ENCODE measurements at regions not wholly inside any gene's neighbourhood (a gene's known extent, or its start where the extent isn't known, plus 50 kb on each side); places are given as distances from the start of the nearest gene placed in this dataset.

GRCh38 chr1:238233966-238234365, 343.2 kb upstream of the ZP4 start:
- Histone ChIP-seq H3K9ac (ENCODE audit: low read depth in 1 of 2, low read length in 2 of 2) (no peak overlapping the region), H3K27ac (ENCODE audit: low read depth, low read length) (no peak overlapping the region), H3K36me3 (ENCODE audit: control insufficient read depth in 1 of 2, insufficient read depth in 2 of 2, low read length in 2 of 2) (no peaks in the 10 kb centered on the region), H3K27me3 (ENCODE audit: control insufficient read depth in 1 of 2, insufficient read depth in 2 of 2, low read length in 2 of 2) (no peaks in the 10 kb centered on the region), H3K4me1 (ENCODE audit: control insufficient read depth in 1 of 2, insufficient read depth in 2 of 2, low read length in 2 of 2) (no peaks in the 10 kb centered on the region), H3K4me3 (ENCODE audit: low read depth in 1 of 2, low read length in 2 of 2) (no peak overlapping the region), H3K9me3 (ENCODE audit: control insufficient read depth in 1 of 2, low read length in 2 of 2) (no peaks in the 10 kb centered on the region)

DNA sequence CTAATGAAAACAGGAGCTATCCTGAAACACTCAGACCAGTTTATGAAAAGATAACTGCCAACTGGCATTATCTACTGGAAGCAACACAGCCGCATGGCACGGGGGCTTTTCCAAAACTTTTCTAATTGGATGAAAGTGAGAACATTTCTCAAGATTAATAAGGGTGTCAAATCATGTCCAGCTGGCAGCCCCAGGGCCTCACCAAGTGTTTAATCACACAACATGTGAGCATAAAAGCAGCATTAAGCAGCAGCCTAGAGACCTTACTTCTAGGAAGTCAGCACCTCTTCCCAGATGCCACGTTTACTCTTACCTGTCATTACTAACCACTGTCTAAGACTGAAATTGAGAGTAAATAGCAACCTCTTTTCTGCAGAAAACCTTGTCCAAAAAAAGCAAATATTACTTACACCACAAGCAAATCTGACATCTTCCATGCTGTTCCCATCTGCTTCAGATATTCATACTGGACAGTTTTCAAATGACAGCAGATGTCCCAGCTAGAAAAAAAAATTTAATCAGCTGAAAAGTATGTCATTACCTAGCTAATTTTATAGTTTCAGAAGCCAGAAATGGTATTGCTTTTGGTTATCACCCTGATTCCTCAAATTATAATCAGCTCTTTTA, 341.5 kb upstream of the ZP4 start:
- Histone ChIP-seq H3K36me3 (ENCODE audit: control insufficient read depth in 1 of 2, insufficient read depth in 2 of 2, low read length in 2 of 2) (no peaks in the 10 kb centered on the region), H3K9ac (ENCODE audit: low read depth in 1 of 2, low read length in 2 of 2) (no peak overlapping the region), H3K4me1 (ENCODE audit: control insufficient read depth in 1 of 2, insufficient read depth in 2 of 2, low read length in 2 of 2) (no peaks in the 10 kb centered on the region), H3K27me3 (ENCODE audit: control insufficient read depth in 1 of 2, insufficient read depth in 2 of 2, low read length in 2 of 2) (no peaks in the 10 kb centered on the region), H3K27ac (ENCODE audit: low read depth, low read length) (no peak overlapping the region), H3K9me3 (ENCODE audit: control insufficient read depth in 1 of 2, low read length in 2 of 2) (no peaks in the 10 kb centered on the region), H3K4me3 (ENCODE audit: low read depth in 1 of 2, low read length in 2 of 2) (no peak overlapping the region)

DNA sequence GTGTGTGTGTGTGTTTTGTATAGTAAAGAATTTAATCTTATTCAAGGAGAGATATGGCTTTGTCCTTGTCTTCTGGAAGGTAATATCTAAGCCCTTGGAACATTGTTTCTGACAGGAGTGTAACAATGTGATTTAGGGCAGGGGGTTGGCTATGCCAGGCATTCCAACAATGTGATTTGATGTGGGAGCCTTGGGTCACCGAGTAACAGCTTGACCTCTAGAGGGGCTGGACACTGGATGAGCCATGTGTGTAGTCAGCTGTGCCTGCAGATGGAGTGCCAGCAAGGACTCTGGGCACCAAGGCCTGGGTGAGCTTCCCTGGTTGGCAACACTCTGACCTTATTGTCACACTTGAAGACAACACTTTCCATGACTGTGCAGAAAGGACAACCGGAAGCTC, 336.1 kb upstream of the ZP4 start:
- H3K27me3 ChIP-seq (ENCODE audit: control insufficient read depth in 1 of 2, insufficient read depth in 2 of 2, low read length in 2 of 2), result no peaks in the 10 kb centered on the region
- no peaks in the 10 kb centered on the region for H3K4me1 ChIP-seq (ENCODE audit: control insufficient read depth in 1 of 2, insufficient read depth in 2 of 2, low read length in 2 of 2)
- H3K9ac ChIP-seq (ENCODE audit: low read depth in 1 of 2, low read length in 2 of 2), result no peak overlapping the region
- no peaks in the 10 kb centered on the region for H3K36me3 ChIP-seq (ENCODE audit: control insufficient read depth in 1 of 2, insufficient read depth in 2 of 2, low read length in 2 of 2)
- H3K9me3 ChIP-seq (ENCODE audit: control insufficient read depth in 1 of 2, low read length in 2 of 2), result no peaks in the 10 kb centered on the region
- no peak overlapping the region for H3K4me3 ChIP-seq (ENCODE audit: low read depth in 1 of 2, low read length in 2 of 2)
- no peak overlapping the region for H3K27ac ChIP-seq (ENCODE audit: low read depth, low read length)

DNA sequence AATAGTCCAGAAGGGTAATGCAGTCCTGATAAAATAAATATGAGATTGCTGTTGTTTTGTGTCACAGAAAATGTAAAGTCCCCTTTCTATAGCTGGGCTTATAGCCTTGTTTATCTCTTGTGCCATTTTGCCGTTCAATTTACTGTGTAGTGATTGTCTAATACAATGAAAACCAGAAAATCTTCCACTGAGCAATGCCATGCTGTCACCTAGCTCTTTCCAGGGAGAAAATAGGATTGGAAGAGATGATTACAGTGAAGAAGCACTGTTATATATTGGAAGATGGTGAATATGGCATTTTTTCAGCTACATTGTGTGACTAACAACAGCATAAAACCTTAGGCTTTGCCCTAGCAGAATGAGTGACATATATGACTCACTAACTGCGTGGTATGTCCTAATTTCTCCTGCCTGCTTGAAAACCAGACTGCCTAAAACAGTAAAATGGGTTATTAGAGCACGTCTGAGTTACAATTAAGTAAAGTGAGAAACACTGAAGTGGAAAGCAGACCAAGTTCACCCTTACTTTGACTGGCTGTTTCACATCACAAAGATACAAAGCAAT, 332.4 kb upstream of the ZP4 start:
- no peak overlapping the region for H3K27ac ChIP-seq (ENCODE audit: low read depth, low read length)
- H3K36me3 ChIP-seq (ENCODE audit: control insufficient read depth in 1 of 2, insufficient read depth in 2 of 2, low read length in 2 of 2), result no peaks in the 10 kb centered on the region
- H3K27me3 ChIP-seq (ENCODE audit: control insufficient read depth in 1 of 2, insufficient read depth in 2 of 2, low read length in 2 of 2), result no peaks in the 10 kb centered on the region
- no peaks in the 10 kb centered on the region for H3K9me3 ChIP-seq (ENCODE audit: control insufficient read depth in 1 of 2, low read length in 2 of 2)
- H3K4me3 ChIP-seq (ENCODE audit: low read depth in 1 of 2, low read length in 2 of 2), result no peak overlapping the region
- no peak overlapping the region for H3K9ac ChIP-seq (ENCODE audit: low read depth in 1 of 2, low read length in 2 of 2)
- H3K4me1 ChIP-seq (ENCODE audit: control insufficient read depth in 1 of 2, insufficient read depth in 2 of 2, low read length in 2 of 2), result no peaks in the 10 kb centered on the region

GRCh38 chr1:238221738-238222137, 331.0 kb upstream of the ZP4 start:
- no peaks in the 10 kb centered on the region for H3K36me3 ChIP-seq (ENCODE audit: control insufficient read depth in 1 of 2, insufficient read depth in 2 of 2, low read length in 2 of 2)
- no peaks in the 10 kb centered on the region for H3K27me3 ChIP-seq (ENCODE audit: control insufficient read depth in 1 of 2, insufficient read depth in 2 of 2, low read length in 2 of 2)
- no peaks in the 10 kb centered on the region for H3K9me3 ChIP-seq (ENCODE audit: control insufficient read depth in 1 of 2, low read length in 2 of 2)
- no peak overlapping the region for H3K4me3 ChIP-seq (ENCODE audit: low read depth in 1 of 2, low read length in 2 of 2)
- H3K27ac ChIP-seq (ENCODE audit: low read depth, low read length), result no peak overlapping the region
- H3K4me1 ChIP-seq (ENCODE audit: control insufficient read depth in 1 of 2, insufficient read depth in 2 of 2, low read length in 2 of 2), result no peaks in the 10 kb centered on the region
- no peak overlapping the region for H3K9ac ChIP-seq (ENCODE audit: low read depth in 1 of 2, low read length in 2 of 2)

- H3K36me3 ChIP-seq (ENCODE audit: control insufficient read depth in 1 of 2, insufficient read depth in 2 of 2, low read length in 2 of 2), result no peaks in the 10 kb centered on the region
- no peak overlapping the region for H3K9ac ChIP-seq (ENCODE audit: low read depth in 1 of 2, low read length in 2 of 2)
- H3K27ac ChIP-seq (ENCODE audit: low read depth, low read length), result no peak overlapping the region
- H3K4me1 ChIP-seq (ENCODE audit: control insufficient read depth in 1 of 2, insufficient read depth in 2 of 2, low read length in 2 of 2), result no peaks in the 10 kb centered on the region
- H3K4me3 ChIP-seq (ENCODE audit: low read depth in 1 of 2, low read length in 2 of 2), result no peak overlapping the region
- no peaks in the 10 kb centered on the region for H3K27me3 ChIP-seq (ENCODE audit: control insufficient read depth in 1 of 2, insufficient read depth in 2 of 2, low read length in 2 of 2)
- no peaks in the 10 kb centered on the region for H3K9me3 ChIP-seq (ENCODE audit: control insufficient read depth in 1 of 2, low read length in 2 of 2)
Observed at GRCh38 chr1:238214449-238214848, 323.7 kb upstream of the ZP4 start.

DNA sequence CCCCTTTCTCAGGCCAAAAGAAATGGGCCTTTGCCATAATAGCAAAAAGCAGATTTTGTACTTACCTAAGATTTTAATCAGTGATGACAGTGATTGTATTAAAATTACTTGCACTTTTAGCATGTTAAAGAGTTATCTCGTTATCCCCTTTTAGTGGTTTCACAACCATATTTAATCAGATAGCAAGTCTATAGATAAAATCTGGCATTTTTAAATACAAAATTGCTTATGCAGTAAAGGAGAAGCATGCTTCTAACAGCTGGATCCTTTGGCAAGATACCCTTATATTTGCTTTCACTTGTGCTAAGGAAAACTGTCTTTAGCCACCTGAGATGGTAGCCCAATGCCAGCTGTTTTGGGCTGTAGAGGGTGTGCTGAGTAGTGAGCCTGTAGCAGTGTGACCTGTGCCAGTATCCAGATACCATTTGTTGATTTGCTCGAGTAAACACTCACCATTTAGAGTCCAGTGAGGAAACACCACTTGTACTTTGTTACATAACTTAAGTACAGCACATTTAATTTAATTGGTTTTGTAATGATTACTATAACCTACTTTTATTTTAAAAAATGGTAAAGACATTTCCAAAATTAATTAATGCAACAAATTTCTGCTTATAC, 314.4 kb upstream of the ZP4 start:
- no peak overlapping the region for H3K9ac ChIP-seq (ENCODE audit: low read depth in 1 of 2, low read length in 2 of 2)
- no peak overlapping the region for H3K4me3 ChIP-seq (ENCODE audit: low read depth in 1 of 2, low read length in 2 of 2)
- no peaks in the 10 kb centered on the region for H3K36me3 ChIP-seq (ENCODE audit: control insufficient read depth in 1 of 2, insufficient read depth in 2 of 2, low read length in 2 of 2)
- no peaks in the 10 kb centered on the region for H3K27me3 ChIP-seq (ENCODE audit: control insufficient read depth in 1 of 2, insufficient read depth in 2 of 2, low read length in 2 of 2)
- no peak overlapping the region for H3K27ac ChIP-seq (ENCODE audit: low read depth, low read length)
- H3K9me3 ChIP-seq (ENCODE audit: control insufficient read depth in 1 of 2, low read length in 2 of 2), result no peaks in the 10 kb centered on the region
- no peaks in the 10 kb centered on the region for H3K4me1 ChIP-seq (ENCODE audit: control insufficient read depth in 1 of 2, insufficient read depth in 2 of 2, low read length in 2 of 2)

DNA sequence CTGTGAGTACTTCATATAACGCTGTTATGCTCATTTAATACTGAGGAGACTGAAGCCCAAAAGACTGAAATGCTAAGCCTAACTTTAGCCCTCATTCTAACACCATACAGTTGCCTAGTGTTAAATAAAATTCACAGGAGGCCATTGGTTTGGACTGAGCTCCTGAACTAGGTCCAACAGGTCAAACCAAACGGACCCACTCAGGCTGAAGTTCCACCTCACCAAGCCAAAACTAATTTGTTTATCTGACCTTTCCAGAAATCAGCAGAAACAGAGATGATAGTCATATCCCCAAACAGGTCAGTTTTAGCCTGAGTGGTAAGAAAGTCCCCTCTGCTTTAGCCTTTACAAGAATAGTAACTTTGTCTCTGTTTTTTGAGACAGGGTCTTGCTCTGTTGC, 311.3 kb upstream of the ZP4 start:
- H3K27me3 ChIP-seq (ENCODE audit: control insufficient read depth in 1 of 2, insufficient read depth in 2 of 2, low read length in 2 of 2), result no peaks in the 10 kb centered on the region
- no peak overlapping the region for H3K4me3 ChIP-seq (ENCODE audit: low read depth in 1 of 2, low read length in 2 of 2)
- no peak overlapping the region for H3K9ac ChIP-seq (ENCODE audit: low read depth in 1 of 2, low read length in 2 of 2)
- H3K27ac ChIP-seq (ENCODE audit: low read depth, low read length), result no peak overlapping the region
- H3K4me1 ChIP-seq (ENCODE audit: control insufficient read depth in 1 of 2, insufficient read depth in 2 of 2, low read length in 2 of 2), result no peaks in the 10 kb centered on the region
- H3K36me3 ChIP-seq (ENCODE audit: control insufficient read depth in 1 of 2, insufficient read depth in 2 of 2, low read length in 2 of 2), result no peaks in the 10 kb centered on the region
- H3K9me3 ChIP-seq (ENCODE audit: control insufficient read depth in 1 of 2, low read length in 2 of 2), result no peaks in the 10 kb centered on the region

- Histone ChIP-seq H3K27me3 (ENCODE audit: control insufficient read depth in 1 of 2, insufficient read depth in 2 of 2, low read length in 2 of 2) (no peaks in the 10 kb centered on the region), H3K4me1 (ENCODE audit: control insufficient read depth in 1 of 2, insufficient read depth in 2 of 2, low read length in 2 of 2) (no peaks in the 10 kb centered on the region), H3K9me3 (ENCODE audit: control insufficient read depth in 1 of 2, low read length in 2 of 2) (no peaks in the 10 kb centered on the region), H3K4me3 (ENCODE audit: low read depth in 1 of 2, low read length in 2 of 2) (no peak overlapping the region), H3K27ac (ENCODE audit: low read depth, low read length) (no peak overlapping the region), H3K36me3 (ENCODE audit: control insufficient read depth in 1 of 2, insufficient read depth in 2 of 2, low read length in 2 of 2) (no peaks in the 10 kb centered on the region), H3K9ac (ENCODE audit: low read depth in 1 of 2, low read length in 2 of 2) (no peak overlapping the region)
Observed at GRCh38 chr1:238199325-238199724, 308.6 kb upstream of the ZP4 start.

DNA sequence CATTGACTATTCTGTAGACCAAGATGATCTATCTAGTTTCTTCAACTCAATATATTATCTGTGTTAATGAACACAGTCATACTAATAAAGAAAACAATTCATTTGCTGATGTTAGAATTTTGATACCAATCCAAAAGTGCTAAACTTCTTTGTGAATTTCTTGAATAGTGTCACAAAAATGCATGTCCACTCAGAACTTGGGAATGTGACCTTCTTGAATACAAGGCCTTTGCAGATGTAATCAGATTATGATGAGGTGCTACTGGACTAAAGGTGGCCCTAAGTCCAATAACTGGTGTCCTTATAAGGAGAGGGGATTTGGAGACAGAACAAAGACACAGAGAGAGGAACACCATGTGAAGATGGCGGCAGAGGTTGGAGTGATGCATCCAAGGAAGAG, 305.8 kb upstream of the ZP4 start:
- no peaks in the 10 kb centered on the region for H3K4me1 ChIP-seq (ENCODE audit: control insufficient read depth in 1 of 2, insufficient read depth in 2 of 2, low read length in 2 of 2)
- no peaks in the 10 kb centered on the region for H3K27me3 ChIP-seq (ENCODE audit: control insufficient read depth in 1 of 2, insufficient read depth in 2 of 2, low read length in 2 of 2)
- H3K9ac ChIP-seq (ENCODE audit: low read depth in 1 of 2, low read length in 2 of 2), result no peak overlapping the region
- H3K27ac ChIP-seq (ENCODE audit: low read depth, low read length), result no peak overlapping the region
- H3K4me3 ChIP-seq (ENCODE audit: low read depth in 1 of 2, low read length in 2 of 2), result no peak overlapping the region
- no peaks in the 10 kb centered on the region for H3K9me3 ChIP-seq (ENCODE audit: control insufficient read depth in 1 of 2, low read length in 2 of 2)
- no peaks in the 10 kb centered on the region for H3K36me3 ChIP-seq (ENCODE audit: control insufficient read depth in 1 of 2, insufficient read depth in 2 of 2, low read length in 2 of 2)
